Suprapubic skin (tissue), 3 donors: ENCODE measurements at regions not wholly inside any gene's neighbourhood (a gene's known extent, or its start where the extent isn't known, plus 50 kb on each side); places are given as distances from the start of the nearest gene placed in this dataset.

Experiments used
- CTCF ChIP-seq, 2 donors: fragments of 200-600 bp in 1 of 2; fragments of 450-650 bp in 1 of 2; sonication (generic) in 1 of 2; IDR thresholded peaks; one replicate each; pipeline ENCODE4 v1.5.1; 2016 to 2019; ENCODE audit warnings: antibody characterized with exemption in 2 of 2, mild to moderate bottlenecking in 1 of 2, moderate library complexity in 1 of 2
- POLR2AphosphoS5 ChIP-seq, 3 donors: sonication (generic); formaldehyde crosslinking; IDR thresholded peaks; one replicate each; pipeline ENCODE4 v1.6.1; 2017; ENCODE audit warnings: antibody characterized with exemption in 3 of 3

GRCh38 chr20:60638430-60639098, 613.5 kb upstream of the CDH4 start:
- no peak for TF ChIP-seq POLR2AphosphoS5 (IDR thresholded peaks at IDR 0.05)
- TF ChIP-seq CTCF (IDR thresholded peaks at IDR 0.05), result no peak
